WTC11 (cell line): ENCODE measurements at regions not wholly inside any gene's neighbourhood (a gene's known extent, or its start where the extent isn't known, plus 50 kb on each side); places are given as distances from the start of the nearest gene placed in this dataset.

Experiments
- ATAC-seq: fragments of 200-7000 bp; cut with Tn5 transposase; 2 replicates; pipeline ENCODE4 v1.10.0; 2021; ENCODE audit warnings: mild to moderate bottlenecking, moderate library complexity
- CTCF ChIA-PET: fragments of 300-600 bp; sonication (Branson Sonifier 250); formaldehyde crosslinking; loops from one replicate; lab custom pipeline; 2021; ENCODE audit warnings: antibody characterized with exemption; lab: Charles Lee
- POLR2A ChIA-PET: fragments of 350-600 bp; sonication (Branson Sonifier 250); formaldehyde crosslinking; loops from one replicate; lab custom pipeline; 2021; ENCODE audit warnings: antibody characterized with exemption; lab: Charles Lee
- DNase-seq: peaks from one replicate; pipeline ENCODE4 v3.0.0; 2021; ENCODE audit warnings: low spot score
- H3K27ac Mint-ChIP-seq: 2 replicates; pipeline ENCODE4 v1.8.0; 2021; ENCODE audit warnings: mixed read lengths
- H3K27me3 Mint-ChIP-seq: 2 replicates; pipeline ENCODE4 v1.8.0; 2021; ENCODE audit warnings: low read depth, mild to moderate bottlenecking, moderate library complexity, mixed read lengths
- H3K36me3 Mint-ChIP-seq: 2 replicates; pipeline ENCODE4 v1.8.0; 2021; ENCODE audit warnings: mixed read lengths
- H3K4me1 Mint-ChIP-seq: 2 replicates; pipeline ENCODE4 v1.8.0; 2022; ENCODE audit warnings: mixed read lengths
- H3K4me3 Mint-ChIP-seq: 2 replicates; pipeline ENCODE4 v1.8.0; 2021; ENCODE audit warnings: mild to moderate bottlenecking, moderate library complexity, mixed read lengths
- H3K9me3 Mint-ChIP-seq: 2 replicates; pipeline ENCODE4 v1.8.0; 2021; ENCODE audit warnings: mixed read lengths
- CREM ChIP-seq: sonication (generic); formaldehyde crosslinking; IDR thresholded peaks from 2 replicates; pipeline ENCODE4 v1.8.1; 2022; ENCODE audit warnings: mild to moderate bottlenecking, missing genetic modification reagents, moderate library complexity
- FOXP1 ChIP-seq: sonication (generic); formaldehyde crosslinking; IDR thresholded peaks from 2 replicates; pipeline ENCODE4 v1.8.0; 2022; ENCODE audit warnings: missing genetic modification reagents, mild to moderate bottlenecking, moderate library complexity, borderline replicate concordance
- GABPB1 ChIP-seq: sonication (generic); formaldehyde crosslinking; IDR thresholded peaks from 2 replicates; pipeline ENCODE4 v1.8.1; 2023; ENCODE audit warnings: mild to moderate bottlenecking, missing genetic modification reagents
- GTF2I ChIP-seq: fragments of 250-450 bp; sonication (Bioruptor Pico); conservative IDR thresholded peaks from 2 replicates; pipeline ENCODE4 v1.4.0; 2021; ENCODE audit warnings: mild to moderate bottlenecking
- NFE2L1 ChIP-seq: sonication (generic); formaldehyde crosslinking; IDR thresholded peaks from 2 replicates; pipeline ENCODE4 v1.8.1; 2023; ENCODE audit warnings: missing genetic modification reagents
- NR1H2 ChIP-seq: sonication (generic); formaldehyde crosslinking; IDR thresholded peaks from 2 replicates; pipeline ENCODE4 v1.9.0; 2021; ENCODE audit warnings: mild to moderate bottlenecking, moderate library complexity, missing genetic modification reagents
- TCF7 ChIP-seq: sonication (generic); formaldehyde crosslinking; IDR thresholded peaks from 2 replicates; pipeline ENCODE4 v1.8.0; 2022; ENCODE audit warnings: mild to moderate bottlenecking, low read depth, missing genetic modification reagents, moderate library complexity
- ZNF121 ChIP-seq: sonication (generic); formaldehyde crosslinking; IDR thresholded peaks from 2 replicates; pipeline ENCODE4 v1.8.0; 2023; ENCODE audit warnings: missing genetic modification reagents
- ZNF263 ChIP-seq: sonication (generic); formaldehyde crosslinking; IDR thresholded peaks from 2 replicates; pipeline ENCODE4 v1.8.1; 2022; ENCODE audit warnings: low read depth, mild to moderate bottlenecking, moderate library complexity, missing genetic modification reagents
- ZNF317 ChIP-seq: sonication (generic); formaldehyde crosslinking; IDR thresholded peaks from 2 replicates; pipeline ENCODE4 v1.8.1; 2023; ENCODE audit warnings: low read depth, mild to moderate bottlenecking, moderate library complexity, missing genetic modification reagents, borderline replicate concordance
- ZNF671 ChIP-seq: fragments of 250-450 bp; sonication (Bioruptor Pico); IDR thresholded peaks from 2 replicates; pipeline ENCODE4 v1.8.0; 2021; ENCODE audit warnings: mild to moderate bottlenecking
- TF ChIP-seq, protein P1 (sequence below): sonication (generic); formaldehyde crosslinking; IDR thresholded peaks from 2 replicates; pipeline ENCODE4 v1.8.0; 2023; ENCODE audit warnings: mild to moderate bottlenecking, missing genetic modification reagents
- TF ChIP-seq, protein P2 (sequence below): sonication (generic); formaldehyde crosslinking; IDR thresholded peaks from 2 replicates; pipeline ENCODE4 v1.8.0; 2022; ENCODE audit warnings: mild to moderate bottlenecking, missing genetic modification reagents
- TF ChIP-seq, protein P3 (sequence below): sonication (generic); formaldehyde crosslinking; IDR thresholded peaks from 2 replicates; pipeline ENCODE4 v1.8.1; 2022; ENCODE audit warnings: mild to moderate bottlenecking, missing genetic modification reagents, moderate library complexity, borderline replicate concordance
- TF ChIP-seq, protein P4 (sequence below): sonication (generic); formaldehyde crosslinking; IDR thresholded peaks from 2 replicates; pipeline ENCODE4 v1.8.1; 2023; ENCODE audit warnings: mild to moderate bottlenecking, missing genetic modification reagents, borderline replicate concordance
- TF ChIP-seq, protein P5 (sequence below): sonication (generic); formaldehyde crosslinking; IDR thresholded peaks from 2 replicates; pipeline ENCODE4 v1.8.1; 2023; ENCODE audit warnings: mild to moderate bottlenecking, missing genetic modification reagents, moderate library complexity
- TF ChIP-seq, protein P6 (sequence below): fragments of 250-450 bp; sonication (Bioruptor Pico); IDR thresholded peaks from 2 replicates; pipeline ENCODE4 v1.9.0; 2021; ENCODE audit warnings: mild to moderate bottlenecking, borderline replicate concordance
- TF ChIP-seq, protein P7 (sequence below): sonication (generic); formaldehyde crosslinking; IDR thresholded peaks from 2 replicates; pipeline ENCODE4 v1.8.1; 2022; ENCODE audit warnings: low read depth, missing genetic modification reagents, borderline replicate concordance

DNA sequence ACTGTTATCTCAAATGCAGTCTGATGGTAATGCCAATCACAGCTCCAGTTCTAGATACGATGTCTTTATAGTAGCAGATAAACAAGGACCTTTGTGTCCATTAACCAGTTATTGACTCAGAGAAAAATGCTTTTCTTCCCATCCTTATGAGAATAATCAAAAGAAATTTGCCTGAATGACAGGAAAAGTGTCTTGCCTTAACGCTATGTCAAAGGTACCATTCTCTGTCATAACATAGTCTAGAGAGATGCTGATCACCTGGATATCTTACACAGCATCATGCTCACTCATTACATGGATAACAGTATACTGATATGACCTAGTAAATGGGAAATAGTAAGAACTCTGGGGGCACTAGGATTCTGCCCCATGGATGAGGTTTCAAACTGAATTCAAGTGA lies 151.7 kb upstream of the NEGR1 start:
- Mint-ChIP-seq H3K4me1 (peaks cover 5% of the 10 kb centered on the region), H3K27ac (no peak overlapping the region), H3K27me3 (no peaks in the 10 kb centered on the region; the same call in 1 of the 2 replicates), H3K4me3 (no peak overlapping the region), H3K9me3 (no peaks in the 10 kb centered on the region), H3K36me3 (no peaks in the 10 kb centered on the region)
- ChIA-PET POLR2A (no interaction called here), CTCF (no interaction called here)
- DNase-seq (no peak), ATAC-seq (no peak)
- TF ChIP-seq NFE2L1 (CRISPR knock-in tag): no peak
- no peak for TF ChIP-seq ZNF671 (CRISPR knock-in tag)
- TF ChIP-seq, protein P1, sequence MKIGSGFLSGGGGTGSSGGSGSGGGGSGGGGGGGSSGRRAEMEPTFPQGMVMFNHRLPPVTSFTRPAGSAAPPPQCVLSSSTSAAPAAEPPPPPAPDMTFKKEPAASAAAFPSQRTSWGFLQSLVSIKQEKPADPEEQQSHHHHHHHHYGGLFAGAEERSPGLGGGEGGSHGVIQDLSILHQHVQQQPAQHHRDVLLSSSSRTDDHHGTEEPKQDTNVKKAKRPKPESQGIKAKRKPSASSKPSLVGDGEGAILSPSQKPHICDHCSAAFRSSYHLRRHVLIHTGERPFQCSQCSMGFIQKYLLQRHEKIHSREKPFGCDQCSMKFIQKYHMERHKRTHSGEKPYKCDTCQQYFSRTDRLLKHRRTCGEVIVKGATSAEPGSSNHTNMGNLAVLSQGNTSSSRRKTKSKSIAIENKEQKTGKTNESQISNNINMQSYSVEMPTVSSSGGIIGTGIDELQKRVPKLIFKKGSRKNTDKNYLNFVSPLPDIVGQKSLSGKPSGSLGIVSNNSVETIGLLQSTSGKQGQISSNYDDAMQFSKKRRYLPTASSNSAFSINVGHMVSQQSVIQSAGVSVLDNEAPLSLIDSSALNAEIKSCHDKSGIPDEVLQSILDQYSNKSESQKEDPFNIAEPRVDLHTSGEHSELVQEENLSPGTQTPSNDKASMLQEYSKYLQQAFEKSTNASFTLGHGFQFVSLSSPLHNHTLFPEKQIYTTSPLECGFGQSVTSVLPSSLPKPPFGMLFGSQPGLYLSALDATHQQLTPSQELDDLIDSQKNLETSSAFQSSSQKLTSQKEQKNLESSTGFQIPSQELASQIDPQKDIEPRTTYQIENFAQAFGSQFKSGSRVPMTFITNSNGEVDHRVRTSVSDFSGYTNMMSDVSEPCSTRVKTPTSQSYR (CRISPR knock-in tag): no peak
- TF ChIP-seq GTF2I (CRISPR knock-in tag): no peak
- no peak for TF ChIP-seq CREM (CRISPR knock-in tag)
- TF ChIP-seq, protein P2, sequence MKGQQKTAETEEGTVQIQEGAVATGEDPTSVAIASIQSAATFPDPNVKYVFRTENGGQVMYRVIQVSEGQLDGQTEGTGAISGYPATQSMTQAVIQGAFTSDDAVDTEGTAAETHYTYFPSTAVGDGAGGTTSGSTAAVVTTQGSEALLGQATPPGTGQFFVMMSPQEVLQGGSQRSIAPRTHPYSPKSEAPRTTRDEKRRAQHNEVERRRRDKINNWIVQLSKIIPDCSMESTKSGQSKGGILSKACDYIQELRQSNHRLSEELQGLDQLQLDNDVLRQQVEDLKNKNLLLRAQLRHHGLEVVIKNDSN (CRISPR knock-in tag): no peak
- TF ChIP-seq, protein P3, sequence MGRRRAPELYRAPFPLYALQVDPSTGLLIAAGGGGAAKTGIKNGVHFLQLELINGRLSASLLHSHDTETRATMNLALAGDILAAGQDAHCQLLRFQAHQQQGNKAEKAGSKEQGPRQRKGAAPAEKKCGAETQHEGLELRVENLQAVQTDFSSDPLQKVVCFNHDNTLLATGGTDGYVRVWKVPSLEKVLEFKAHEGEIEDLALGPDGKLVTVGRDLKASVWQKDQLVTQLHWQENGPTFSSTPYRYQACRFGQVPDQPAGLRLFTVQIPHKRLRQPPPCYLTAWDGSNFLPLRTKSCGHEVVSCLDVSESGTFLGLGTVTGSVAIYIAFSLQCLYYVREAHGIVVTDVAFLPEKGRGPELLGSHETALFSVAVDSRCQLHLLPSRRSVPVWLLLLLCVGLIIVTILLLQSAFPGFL (CRISPR knock-in tag): no peak
- TF ChIP-seq, protein P4, sequence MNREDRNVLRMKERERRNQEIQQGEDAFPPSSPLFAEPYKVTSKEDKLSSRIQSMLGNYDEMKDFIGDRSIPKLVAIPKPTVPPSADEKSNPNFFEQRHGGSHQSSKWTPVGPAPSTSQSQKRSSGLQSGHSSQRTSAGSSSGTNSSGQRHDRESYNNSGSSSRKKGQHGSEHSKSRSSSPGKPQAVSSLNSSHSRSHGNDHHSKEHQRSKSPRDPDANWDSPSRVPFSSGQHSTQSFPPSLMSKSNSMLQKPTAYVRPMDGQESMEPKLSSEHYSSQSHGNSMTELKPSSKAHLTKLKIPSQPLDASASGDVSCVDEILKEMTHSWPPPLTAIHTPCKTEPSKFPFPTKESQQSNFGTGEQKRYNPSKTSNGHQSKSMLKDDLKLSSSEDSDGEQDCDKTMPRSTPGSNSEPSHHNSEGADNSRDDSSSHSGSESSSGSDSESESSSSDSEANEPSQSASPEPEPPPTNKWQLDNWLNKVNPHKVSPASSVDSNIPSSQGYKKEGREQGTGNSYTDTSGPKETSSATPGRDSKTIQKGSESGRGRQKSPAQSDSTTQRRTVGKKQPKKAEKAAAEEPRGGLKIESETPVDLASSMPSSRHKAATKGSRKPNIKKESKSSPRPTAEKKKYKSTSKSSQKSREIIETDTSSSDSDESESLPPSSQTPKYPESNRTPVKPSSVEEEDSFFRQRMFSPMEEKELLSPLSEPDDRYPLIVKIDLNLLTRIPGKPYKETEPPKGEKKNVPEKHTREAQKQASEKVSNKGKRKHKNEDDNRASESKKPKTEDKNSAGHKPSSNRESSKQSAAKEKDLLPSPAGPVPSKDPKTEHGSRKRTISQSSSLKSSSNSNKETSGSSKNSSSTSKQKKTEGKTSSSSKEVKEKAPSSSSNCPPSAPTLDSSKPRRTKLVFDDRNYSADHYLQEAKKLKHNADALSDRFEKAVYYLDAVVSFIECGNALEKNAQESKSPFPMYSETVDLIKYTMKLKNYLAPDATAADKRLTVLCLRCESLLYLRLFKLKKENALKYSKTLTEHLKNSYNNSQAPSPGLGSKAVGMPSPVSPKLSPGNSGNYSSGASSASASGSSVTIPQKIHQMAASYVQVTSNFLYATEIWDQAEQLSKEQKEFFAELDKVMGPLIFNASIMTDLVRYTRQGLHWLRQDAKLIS (CRISPR knock-in tag): no peak

DNA sequence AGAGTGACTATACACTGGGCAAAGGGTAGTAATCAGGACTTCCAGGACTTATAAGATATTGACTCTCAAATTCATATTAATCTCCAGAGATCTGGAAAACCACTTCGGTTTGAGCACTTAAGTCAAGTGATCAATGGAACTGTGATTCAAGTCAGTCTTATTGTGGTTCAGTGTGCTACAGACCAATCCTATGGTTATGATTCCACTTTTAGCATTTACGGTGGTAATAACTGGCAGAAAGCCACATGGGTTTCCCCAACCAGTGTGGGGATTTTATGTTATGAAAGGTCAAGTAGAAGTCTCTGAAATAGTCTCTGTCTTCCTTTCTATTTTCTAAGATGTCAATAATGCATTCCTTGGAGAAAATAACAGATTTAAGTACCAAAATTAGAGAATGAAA lies 151.3 kb upstream of the NEGR1 start:
- Mint-ChIP-seq H3K36me3 (no peaks in the 10 kb centered on the region), H3K4me3 (no peak overlapping the region), H3K9me3 (no peaks in the 10 kb centered on the region), H3K4me1 (peaks cover 5% of the 10 kb centered on the region), H3K27ac (no peak overlapping the region), H3K27me3 (no peaks in the 10 kb centered on the region; the same call in 1 of the 2 replicates)
- CTCF ChIA-PET: no interaction called here
- ATAC-seq (no peak), DNase-seq (no peak)
- POLR2A ChIA-PET: no interaction called here
- TF ChIP-seq ZNF317 (CRISPR knock-in tag) (no peak), GABPB1 (no peak), ZNF263 (no peak), NR1H2 (CRISPR knock-in tag) (no peak), ZNF121 (CRISPR knock-in tag) (no peak), FOXP1 (no peak), TCF7 (no peak)
- TF ChIP-seq, protein P5, sequence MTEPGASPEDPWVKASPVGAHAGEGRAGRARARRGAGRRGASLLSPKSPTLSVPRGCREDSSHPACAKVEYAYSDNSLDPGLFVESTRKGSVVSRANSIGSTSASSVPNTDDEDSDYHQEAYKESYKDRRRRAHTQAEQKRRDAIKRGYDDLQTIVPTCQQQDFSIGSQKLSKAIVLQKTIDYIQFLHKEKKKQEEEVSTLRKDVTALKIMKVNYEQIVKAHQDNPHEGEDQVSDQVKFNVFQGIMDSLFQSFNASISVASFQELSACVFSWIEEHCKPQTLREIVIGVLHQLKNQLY: no peak
- TF ChIP-seq, protein P6, sequence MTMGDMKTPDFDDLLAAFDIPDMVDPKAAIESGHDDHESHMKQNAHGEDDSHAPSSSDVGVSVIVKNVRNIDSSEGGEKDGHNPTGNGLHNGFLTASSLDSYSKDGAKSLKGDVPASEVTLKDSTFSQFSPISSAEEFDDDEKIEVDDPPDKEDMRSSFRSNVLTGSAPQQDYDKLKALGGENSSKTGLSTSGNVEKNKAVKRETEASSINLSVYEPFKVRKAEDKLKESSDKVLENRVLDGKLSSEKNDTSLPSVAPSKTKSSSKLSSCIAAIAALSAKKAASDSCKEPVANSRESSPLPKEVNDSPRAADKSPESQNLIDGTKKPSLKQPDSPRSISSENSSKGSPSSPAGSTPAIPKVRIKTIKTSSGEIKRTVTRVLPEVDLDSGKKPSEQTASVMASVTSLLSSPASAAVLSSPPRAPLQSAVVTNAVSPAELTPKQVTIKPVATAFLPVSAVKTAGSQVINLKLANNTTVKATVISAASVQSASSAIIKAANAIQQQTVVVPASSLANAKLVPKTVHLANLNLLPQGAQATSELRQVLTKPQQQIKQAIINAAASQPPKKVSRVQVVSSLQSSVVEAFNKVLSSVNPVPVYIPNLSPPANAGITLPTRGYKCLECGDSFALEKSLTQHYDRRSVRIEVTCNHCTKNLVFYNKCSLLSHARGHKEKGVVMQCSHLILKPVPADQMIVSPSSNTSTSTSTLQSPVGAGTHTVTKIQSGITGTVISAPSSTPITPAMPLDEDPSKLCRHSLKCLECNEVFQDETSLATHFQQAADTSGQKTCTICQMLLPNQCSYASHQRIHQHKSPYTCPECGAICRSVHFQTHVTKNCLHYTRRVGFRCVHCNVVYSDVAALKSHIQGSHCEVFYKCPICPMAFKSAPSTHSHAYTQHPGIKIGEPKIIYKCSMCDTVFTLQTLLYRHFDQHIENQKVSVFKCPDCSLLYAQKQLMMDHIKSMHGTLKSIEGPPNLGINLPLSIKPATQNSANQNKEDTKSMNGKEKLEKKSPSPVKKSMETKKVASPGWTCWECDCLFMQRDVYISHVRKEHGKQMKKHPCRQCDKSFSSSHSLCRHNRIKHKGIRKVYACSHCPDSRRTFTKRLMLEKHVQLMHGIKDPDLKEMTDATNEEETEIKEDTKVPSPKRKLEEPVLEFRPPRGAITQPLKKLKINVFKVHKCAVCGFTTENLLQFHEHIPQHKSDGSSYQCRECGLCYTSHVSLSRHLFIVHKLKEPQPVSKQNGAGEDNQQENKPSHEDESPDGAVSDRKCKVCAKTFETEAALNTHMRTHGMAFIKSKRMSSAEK (CRISPR knock-in tag): no peak
- TF ChIP-seq, protein P7, sequence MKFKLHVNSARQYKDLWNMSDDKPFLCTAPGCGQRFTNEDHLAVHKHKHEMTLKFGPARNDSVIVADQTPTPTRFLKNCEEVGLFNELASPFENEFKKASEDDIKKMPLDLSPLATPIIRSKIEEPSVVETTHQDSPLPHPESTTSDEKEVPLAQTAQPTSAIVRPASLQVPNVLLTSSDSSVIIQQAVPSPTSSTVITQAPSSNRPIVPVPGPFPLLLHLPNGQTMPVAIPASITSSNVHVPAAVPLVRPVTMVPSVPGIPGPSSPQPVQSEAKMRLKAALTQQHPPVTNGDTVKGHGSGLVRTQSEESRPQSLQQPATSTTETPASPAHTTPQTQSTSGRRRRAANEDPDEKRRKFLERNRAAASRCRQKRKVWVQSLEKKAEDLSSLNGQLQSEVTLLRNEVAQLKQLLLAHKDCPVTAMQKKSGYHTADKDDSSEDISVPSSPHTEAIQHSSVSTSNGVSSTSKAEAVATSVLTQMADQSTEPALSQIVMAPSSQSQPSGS: no peak
